ENCODE measurements at regions not wholly inside any gene's neighbourhood (a gene's known extent, or its start where the extent isn't known, plus 50 kb on each side); places are given as distances from the start of the nearest gene placed in this dataset.
"Not testable (repeated sequence)": the region's sequence is repeated elsewhere in the genome, so short reads cannot be mapped to it uniquely, and the experiment has no call there.

DNA sequence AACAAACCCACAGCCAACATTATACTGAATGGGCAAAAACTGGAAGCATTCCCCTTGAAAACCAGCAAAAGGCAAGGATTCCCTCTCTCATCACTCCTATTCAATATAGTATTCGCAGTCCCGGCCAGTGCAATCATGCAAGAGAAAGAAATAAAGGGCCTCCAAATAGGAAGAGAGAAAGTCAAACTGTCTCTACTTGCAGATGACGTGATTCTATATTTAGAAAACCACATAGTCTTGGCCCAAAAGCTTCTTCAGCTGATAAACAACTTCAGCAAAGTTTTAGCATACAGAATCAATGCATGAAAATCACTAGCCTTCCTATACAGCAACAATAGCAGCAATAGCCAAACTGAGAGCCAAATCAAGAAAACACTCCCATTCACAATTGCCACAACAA lies 333.7 kb upstream of the EDIL3 start:
- DNase-seq (ENCODE audit: low spot score) = no peak
- H3K9me3 ChIP-seq = peaks cover 0 to 5% of the 10 kb centered on the region in 2 donors
- TF ChIP-seq, protein P1, sequence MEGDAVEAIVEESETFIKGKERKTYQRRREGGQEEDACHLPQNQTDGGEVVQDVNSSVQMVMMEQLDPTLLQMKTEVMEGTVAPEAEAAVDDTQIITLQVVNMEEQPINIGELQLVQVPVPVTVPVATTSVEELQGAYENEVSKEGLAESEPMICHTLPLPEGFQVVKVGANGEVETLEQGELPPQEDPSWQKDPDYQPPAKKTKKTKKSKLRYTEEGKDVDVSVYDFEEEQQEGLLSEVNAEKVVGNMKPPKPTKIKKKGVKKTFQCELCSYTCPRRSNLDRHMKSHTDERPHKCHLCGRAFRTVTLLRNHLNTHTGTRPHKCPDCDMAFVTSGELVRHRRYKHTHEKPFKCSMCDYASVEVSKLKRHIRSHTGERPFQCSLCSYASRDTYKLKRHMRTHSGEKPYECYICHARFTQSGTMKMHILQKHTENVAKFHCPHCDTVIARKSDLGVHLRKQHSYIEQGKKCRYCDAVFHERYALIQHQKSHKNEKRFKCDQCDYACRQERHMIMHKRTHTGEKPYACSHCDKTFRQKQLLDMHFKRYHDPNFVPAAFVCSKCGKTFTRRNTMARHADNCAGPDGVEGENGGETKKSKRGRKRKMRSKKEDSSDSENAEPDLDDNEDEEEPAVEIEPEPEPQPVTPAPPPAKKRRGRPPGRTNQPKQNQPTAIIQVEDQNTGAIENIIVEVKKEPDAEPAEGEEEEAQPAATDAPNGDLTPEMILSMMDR (IDR thresholded peaks at IDR 0.05) = no peak
- H3K4me1 ChIP-seq = no peaks in the 10 kb centered on the region
- no peaks in the 10 kb centered on the region for H3K27me3 ChIP-seq
- H3K36me3 ChIP-seq = no peaks in the 10 kb centered on the region
- H3K27ac ChIP-seq = no peak overlapping the region
- H3K4me3 ChIP-seq = no peak overlapping the region

DNA sequence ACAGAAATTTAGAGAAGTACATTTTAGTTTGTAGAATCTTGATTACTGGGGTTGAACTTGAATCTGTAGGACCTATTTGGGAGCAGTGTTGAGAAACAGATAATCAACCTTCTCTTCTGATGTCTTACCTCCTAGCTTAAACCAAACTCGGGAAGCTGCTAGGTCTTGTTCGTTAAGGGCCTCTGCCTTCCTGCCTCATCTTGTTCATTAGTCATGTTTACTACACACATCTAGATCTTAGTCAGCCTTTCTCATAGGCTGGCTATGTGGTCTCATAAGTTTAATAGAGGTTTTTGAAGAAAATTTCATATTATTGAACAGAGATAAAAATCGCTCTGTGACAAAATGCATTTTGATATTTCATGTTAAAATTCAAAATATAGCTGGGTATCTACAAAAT lies 331.0 kb upstream of the EDIL3 start:
- no peak overlapping the region for H3K4me3 ChIP-seq

DNA sequence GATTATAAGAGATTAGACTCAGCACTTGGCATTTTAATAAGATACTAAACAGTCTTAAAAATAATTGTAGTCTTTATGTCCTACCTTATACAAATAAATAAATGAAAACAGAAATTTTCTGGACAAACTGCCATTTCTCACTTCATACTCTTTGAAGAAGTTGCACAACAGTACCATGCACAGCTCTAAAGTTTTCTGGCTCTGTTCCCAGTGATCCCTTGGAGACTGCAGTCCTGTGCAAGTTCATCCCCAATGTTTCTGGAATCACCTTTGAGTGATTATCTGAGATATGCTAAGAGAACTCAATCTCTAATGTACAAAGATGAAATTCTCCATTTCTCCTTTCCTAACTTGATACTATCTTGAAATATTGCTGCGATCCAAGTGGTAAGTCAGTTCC lies 330.4 kb upstream of the EDIL3 start:
- TF ChIP-seq, protein P1 (IDR thresholded peaks at IDR 0.05) = no peak
- Histone ChIP-seq H3K4me1 (no peaks in the 10 kb centered on the region), H3K4me3 (no peak overlapping the region), H3K27ac (no peak overlapping the region), H3K36me3 (no peaks in the 10 kb centered on the region), H3K27me3 (no peaks in the 10 kb centered on the region), H3K9me3 (peaks cover 0 to 4% of the 10 kb centered on the region in 2 donors)
- DNase-seq (ENCODE audit: low spot score) = no peak

More for the DNA sequence above, 331.0 kb upstream of the EDIL3 start:
- TF ChIP-seq, protein P1 (IDR thresholded peaks at IDR 0.05) = no peak
- no peak for DNase-seq (ENCODE audit: low spot score)
- Histone ChIP-seq H3K9me3 (peaks cover 0 to 5% of the 10 kb centered on the region in 2 donors), H3K27me3 (no peaks in the 10 kb centered on the region), H3K27ac (no peak overlapping the region), H3K4me1 (no peaks in the 10 kb centered on the region), H3K36me3 (no peaks in the 10 kb centered on the region)

DNA sequence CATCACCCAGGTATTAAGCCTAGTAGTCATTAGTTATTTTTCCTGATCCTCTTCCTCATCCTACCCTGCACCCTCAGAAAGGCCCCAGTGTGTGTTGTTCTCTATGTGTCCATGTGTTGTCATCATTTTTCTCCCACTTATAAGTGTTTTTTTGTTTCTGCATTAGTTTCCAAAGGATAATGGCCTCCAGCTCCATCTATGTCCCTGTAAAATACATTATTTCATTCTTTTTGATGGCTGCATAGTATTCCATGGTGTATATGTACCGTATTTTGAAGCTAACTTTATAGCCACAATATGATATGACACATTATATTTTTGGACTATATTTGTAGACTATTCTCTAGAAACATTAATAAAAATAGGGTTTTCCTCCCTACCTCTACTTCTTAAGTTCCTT lies 324.4 kb upstream of the EDIL3 start:
- H3K4me3 ChIP-seq = no peak overlapping the region
- no peaks in the 10 kb centered on the region for H3K9me3 ChIP-seq
- H3K36me3 ChIP-seq = no peaks in the 10 kb centered on the region
- no peak for DNase-seq (ENCODE audit: low spot score)
- H3K4me1 ChIP-seq = no peaks in the 10 kb centered on the region
- TF ChIP-seq, protein P1 (IDR thresholded peaks at IDR 0.05) = no peak
- H3K27ac ChIP-seq = no peak overlapping the region
- no peaks in the 10 kb centered on the region for H3K27me3 ChIP-seq

DNA sequence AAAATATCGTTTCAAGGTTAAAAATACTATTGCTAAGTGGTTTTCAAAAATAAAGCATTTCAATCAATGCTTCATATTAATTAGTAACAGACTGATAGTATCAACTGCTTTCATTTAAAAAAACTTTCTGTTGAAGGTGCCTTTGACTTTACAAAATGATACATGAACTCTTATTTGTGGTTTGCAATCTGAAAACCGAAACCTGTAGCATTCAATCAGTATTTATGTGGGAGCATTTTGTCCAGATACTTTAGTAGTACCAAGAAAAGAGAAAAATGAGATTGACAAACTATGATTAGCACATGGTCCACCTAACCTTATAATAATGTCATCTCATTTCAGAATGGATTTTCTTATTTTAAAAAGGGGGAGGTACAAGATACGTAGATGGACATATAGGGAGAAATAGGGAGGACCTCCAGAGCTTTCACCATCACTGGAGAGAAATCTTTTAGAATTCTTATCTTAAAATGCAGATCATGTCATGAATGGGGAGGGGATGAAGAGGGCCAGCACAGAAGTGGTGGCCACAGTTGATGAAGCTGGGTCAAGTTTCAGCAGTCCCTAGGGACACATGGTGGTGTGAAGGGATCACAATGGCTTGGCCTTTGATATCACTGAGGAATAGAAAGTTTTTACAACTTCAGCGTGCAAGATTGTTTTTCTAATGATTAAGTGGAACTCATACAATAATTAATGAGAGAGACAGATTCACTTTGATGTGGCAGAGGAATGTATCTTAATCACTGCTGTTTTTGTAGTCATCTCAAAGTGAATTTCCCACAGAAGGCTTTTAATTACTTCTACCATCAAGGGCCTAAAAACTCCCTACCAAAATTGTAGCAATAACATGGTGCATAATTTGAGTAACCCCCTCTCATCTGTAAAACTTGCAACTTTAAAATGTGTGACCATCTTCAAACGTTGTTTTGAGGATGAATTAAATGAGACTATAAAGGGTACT lies 322.3 kb upstream of the EDIL3 start:
- H3K36me3 ChIP-seq = no peaks in the 10 kb centered on the region
- DNase-seq (ENCODE audit: low spot score) = no peak
- H3K27ac ChIP-seq = no peak overlapping the region
- H3K4me3 ChIP-seq = no peak overlapping the region
- H3K4me1 ChIP-seq = no peaks in the 10 kb centered on the region
- H3K9me3 ChIP-seq = no peaks in the 10 kb centered on the region
- H3K27me3 ChIP-seq = no peaks in the 10 kb centered on the region
- TF ChIP-seq, protein P1 (IDR thresholded peaks at IDR 0.05) = no peak

DNA sequence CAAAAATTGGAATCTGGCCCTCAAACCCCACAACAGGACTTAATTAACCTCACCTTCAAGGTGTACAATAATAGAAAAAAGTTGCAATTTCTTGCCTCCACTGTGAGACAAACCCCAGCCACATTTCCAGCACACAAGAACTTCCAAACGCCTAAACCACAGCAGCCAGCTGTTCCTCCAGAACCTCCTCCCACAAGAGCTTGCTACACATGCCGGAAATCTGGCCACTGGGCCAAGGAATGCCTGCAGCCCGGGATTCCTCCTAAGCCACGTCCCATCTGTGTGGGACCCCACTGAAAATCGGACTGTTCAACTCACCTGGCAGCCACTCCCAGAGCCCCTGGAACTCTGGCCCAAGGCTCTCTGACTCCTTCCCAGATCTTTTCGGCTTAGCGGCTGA lies 315.9 kb upstream of the EDIL3 start:
- not testable (repeated sequence) for H3K27ac ChIP-seq; H3K9me3 ChIP-seq; H3K4me3 ChIP-seq; DNase-seq (ENCODE audit: low spot score); H3K36me3 ChIP-seq; H3K27me3 ChIP-seq; H3K4me1 ChIP-seq

Measured in right atrium auricular region (tissue), 2 donors.